Endometrial microvascular endothelial cells (primary cell): ENCODE measurements at regions not wholly inside any gene's neighbourhood (a gene's known extent, or its start where the extent isn't known, plus 50 kb on each side); places are given as distances from the start of the nearest gene placed in this dataset.
"Not testable (repeated sequence)": the region's sequence is repeated elsewhere in the genome, so short reads cannot be mapped to it uniquely, and the experiment has no call there.

Experiments used
- in situ Hi-C: cut with HindIII; loops from 2 replicates; pipeline ENCODE4 v1.10.0; 2017; ENCODE audit warnings: low sequenced_read_pairs, low pct_unique_long_range_greater_than_20kb; ENCODE audit errors: inconsistent ontology term

- in situ Hi-C loops: no loop called here
These were observed 140.4 kb downstream of the NFKBIZ start for GRCh38 chr3:101989578-101990200.

DNA sequence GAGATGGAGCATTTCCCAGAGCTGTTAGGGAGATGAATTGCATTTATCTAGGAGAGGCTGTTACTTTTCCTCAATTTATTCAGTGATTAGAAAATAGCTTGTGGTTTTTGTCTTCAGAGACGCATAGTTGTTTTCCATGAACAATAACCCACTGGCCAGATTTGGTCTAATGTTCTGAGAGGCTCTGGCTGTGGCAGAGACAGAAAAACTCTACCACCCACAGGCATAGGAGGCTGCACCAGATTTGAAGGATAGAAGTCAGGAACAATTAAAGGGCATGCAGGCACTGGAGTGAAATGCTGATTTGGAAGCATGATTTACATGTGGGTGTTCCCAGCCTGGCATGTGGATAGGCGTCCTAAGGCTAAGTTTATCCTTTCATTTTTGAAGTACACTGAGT lies 143.5 kb downstream of the NFKBIZ start:
- in situ Hi-C loops: no loop called here

GRCh38 chr3:101994386-101994785 lies 145.1 kb downstream of the NFKBIZ start:
- in situ Hi-C loops: no loop called here

GRCh38 chr3:101995371-101996046 lies 146.2 kb downstream of the NFKBIZ start:
- in situ Hi-C loops: no loop called here

- in situ Hi-C loops: no loop called here
These were observed 147.5 kb downstream of the NFKBIZ start for GRCh38 chr3:101996832-101997231.

DNA sequence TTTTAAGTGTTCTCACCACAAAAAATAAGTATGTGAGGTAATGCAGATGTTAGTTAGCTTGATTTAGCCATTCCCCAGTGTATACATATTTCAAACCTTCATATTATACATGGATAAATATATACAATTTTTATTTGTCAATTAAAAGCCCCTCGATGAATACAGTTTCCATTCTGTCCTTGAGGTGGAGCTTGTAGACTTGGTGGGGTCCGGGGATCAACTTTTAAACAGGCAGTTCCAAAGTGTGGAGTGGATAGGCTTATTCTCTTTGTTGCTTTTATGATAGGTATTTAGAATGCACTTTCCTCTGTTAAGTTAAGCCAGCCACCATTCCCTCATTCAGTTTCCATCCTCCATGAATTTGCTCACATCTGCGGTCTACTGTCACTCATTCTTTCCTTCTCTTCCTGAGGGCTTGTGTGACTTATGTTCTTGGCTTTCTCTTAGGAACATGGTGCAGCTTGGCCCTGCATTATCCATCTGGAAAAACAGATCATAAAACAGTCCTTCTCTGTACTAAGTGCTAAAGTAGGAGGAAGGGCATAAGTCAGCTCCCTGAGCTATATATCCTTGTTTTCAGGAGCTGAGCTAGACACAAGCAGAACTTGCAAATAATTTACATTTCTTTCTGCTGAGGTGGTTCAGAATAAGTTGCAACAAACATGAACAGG lies 149.1 kb downstream of the NFKBIZ start:
- in situ Hi-C loops: no loop called here

- in situ Hi-C loops: no loop called here
These were observed 150.0 kb downstream of the NFKBIZ start for GRCh38 chr3:101999177-101999779.

DNA sequence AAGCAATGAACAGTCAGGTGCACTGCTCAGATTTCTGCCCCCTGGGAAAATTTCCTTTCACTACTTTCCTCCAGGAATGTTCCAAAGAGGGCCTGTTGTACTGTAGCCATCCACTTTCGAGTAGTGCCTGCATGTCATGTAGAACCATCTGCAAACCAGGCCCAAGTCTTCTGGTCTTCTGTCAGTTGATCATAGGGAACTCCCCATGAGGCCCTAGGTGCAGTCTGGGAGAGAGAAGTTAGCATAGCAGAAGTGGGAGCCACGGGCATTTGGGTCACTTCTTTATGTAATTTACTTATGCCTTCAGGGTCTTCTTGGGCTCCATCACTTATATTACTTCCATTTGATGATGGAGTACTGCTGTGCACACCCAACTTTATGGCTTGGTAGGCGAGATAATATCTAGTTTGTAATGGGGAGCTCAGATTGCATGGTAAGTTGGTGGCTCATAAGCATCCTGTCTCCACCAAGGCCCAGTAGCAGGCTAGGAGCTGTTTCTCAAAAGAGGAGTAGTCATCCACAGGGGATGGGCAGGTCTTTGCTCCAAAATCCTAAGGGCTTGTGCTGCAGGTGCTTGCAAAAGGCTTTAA lies 151.4 kb downstream of the NFKBIZ start:
- in situ Hi-C loops: no loop called here

DNA sequence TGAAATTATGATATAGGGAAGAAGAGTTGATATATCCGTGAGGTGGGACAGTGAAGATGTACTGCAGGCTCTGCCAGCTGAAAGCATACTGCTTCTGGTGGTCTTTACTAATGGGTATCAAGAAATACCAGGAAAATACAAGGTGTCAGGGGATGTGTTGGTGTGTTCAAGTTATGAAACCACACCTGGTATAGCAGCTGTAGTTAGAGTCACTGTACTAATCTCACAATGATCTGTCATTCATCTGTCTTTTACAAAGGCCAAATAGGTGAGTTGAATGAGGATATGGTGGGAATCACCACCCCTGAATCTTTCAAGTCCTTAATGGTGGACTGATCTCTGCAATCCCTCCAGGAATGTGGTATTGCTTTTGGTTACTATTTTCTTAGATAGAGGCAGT lies 152.7 kb downstream of the NFKBIZ start:
- in situ Hi-C loops: no loop called here

DNA sequence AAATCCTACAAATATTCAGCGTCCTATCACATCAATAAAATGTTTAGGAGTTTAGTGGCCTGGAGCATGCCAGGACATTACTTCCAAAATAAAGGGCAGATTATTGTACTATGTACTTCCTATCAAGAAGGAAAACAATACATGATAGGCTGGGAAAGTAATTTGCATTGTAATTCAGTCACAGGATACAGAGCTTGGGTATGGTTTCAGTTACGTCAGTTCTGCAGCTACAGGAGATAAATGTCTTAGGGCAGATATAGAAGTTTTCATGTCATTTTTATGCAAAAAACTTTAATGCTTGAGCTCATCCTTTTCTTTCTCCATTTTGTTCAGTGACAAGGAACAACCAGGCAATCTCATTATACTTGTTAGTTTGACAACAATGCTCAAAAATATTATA lies 155.2 kb downstream of the NFKBIZ start:
- in situ Hi-C loops: no loop called here

- in situ Hi-C loops: no loop called here
These were observed 156.2 kb downstream of the NFKBIZ start for GRCh38 chr3:102005551-102005950.

- in situ Hi-C loops: no loop called here
These were observed 157.6 kb downstream of the NFKBIZ start for GRCh38 chr3:102006812-102007485.

DNA sequence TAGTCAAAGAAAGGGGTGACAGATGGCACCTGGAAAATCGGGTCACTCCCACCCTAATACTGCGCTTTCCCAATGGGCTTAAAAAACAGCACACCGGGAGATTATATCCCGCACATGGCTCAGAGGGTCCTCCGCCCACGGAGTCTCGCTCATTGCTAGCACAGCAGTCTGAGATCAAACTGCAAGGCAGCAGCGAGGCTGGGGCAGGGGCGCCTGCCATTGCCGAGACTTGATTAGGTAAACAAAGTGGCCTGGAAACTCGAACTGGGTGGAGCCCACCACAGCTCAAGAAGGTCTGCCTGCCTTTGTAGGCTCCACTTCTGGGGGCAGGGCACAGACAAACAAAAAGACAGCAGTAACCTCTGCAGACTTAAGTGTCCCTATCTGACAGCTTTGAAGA lies 159.1 kb downstream of the NFKBIZ start:
- in situ Hi-C loops: not testable (repeated sequence)

- in situ Hi-C loops: no loop called here
These were observed 167.1 kb downstream of the NFKBIZ start for GRCh38 chr3:102016417-102016816.

GRCh38 chr3:102017784-102018183 lies 168.5 kb downstream of the NFKBIZ start:
- in situ Hi-C loops: no loop called here

DNA sequence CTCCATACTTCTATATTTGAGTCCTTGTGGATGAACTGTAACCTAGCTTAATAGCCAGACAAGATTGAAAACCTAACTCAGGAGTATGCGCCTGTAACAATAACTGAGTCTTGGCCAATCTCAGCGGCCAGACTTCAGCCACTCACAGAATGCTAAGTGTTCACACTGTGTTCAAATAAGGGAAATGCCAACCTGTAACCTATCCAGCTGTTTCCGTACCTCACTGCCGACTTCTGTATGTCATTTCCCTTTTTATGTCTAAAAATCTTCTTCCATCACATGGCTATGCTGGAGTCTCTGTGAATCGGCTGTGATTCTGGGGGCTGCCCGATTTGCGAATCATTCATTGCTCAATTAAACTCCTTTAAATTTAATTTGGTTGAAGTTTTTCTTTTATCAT lies 169.2 kb downstream of the NFKBIZ start:
- in situ Hi-C loops: no loop called here

DNA sequence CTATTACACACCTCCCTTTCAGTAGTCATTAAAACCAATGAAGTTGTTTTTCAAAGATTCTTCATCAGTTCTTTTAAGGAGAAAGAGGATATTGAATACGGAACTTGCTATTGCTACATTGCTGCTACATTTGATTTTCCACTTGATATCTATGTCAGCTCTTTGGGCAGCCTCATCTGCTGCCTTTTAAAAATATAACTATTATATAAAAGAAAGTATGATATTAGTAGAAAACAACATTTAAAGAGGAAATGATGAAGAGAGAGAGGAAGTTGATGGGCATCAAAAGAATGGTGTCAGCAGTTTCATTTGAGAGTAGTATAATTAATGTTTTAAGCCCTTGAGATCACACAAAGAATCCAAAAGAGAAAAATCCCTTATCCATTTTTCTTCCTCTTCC lies 171.4 kb downstream of the NFKBIZ start:
- in situ Hi-C loops: no loop called here

GRCh38 chr3:102024270-102024904 lies 175.1 kb downstream of the NFKBIZ start:
- in situ Hi-C loops: no loop called here
